SKM-1 (cell line): ENCODE measurements at regions not wholly inside any gene's neighbourhood (a gene's known extent, or its start where the extent isn't known, plus 50 kb on each side); places are given as distances from the start of the nearest gene placed in this dataset.
A peak's percentile ranks its signal among the peaks of the same experiment; 100 is the strongest.
"Not testable (repeated sequence)": the region's sequence is repeated elsewhere in the genome, so short reads cannot be mapped to it uniquely, and the experiment has no call there.

Experiments used
- DNase-seq: peaks from one replicate; lab custom pipeline; 2025; ENCODE audit not compliant: unreplicated experiment; lab: John Stamatoyannopoulos, UW

DNA sequence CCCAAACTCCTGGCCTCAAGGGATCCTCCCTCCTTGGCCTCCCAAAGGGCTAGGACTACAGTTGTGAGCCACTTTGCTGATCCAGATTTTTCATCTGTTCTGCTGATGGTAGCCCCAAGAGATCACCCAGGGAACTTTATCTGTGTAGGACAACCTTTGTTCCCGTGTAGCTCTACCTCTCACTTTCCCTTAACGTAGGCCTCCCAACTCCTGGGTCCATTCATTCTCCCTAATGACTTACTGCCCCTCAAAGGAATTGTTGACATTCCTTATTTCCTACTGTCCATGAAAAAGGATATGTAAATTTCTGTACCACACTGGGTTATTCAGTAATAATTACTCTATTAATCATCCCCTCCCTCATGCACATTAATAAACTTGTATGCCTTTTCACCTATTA, 51.0 kb upstream of the PHF24 start:
- DNase-seq: no peak

DNA sequence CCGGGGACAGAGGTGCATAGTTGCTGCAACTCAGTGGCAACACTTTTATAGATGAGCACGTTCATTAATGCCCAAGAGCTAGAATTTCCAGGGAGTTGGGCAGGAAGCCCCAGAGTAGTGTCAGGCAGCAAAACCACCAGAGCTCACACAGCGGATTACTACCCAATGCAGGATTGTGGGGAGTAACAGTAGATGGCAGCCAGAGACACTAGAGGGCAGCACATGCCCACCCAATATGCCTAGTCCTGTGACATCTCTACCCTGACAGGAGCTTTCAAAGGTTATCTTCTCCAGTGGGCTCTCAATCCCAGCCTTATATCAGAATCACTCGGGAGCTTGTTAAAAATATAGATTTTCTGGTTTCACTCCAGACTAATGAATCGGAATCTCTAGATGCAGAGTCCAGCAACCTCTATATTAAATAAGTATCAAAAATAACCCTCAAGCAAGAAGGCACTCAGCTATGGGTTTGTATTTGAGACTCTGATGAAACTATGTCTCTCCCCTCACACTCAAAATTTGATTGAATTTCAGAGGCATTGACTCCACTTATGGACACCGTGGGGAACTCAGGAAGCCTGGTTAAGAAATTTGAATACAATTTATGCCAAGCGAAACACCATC, 58.4 kb upstream of the PHF24 start:
- peak; percentile 81 for DNase-seq

DNA sequence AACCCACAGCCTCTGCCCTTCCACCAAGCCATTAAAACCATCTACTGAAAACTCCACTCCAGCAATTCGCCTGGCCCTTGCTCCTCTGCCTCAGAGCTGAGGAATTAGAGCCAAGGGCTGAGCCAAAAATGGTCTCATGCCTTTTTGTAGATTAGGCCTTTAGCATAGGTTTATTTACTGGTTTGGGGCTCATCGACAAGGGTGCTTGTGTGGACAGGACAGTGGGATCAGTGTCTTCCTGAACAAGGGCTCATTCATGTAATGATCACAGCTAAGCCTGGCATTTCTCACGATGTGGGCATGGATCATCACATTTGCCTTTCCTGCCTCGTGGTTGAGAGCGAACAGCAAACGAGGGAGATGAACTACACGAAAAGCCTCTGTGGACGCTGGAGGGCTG, 59.2 kb upstream of the PHF24 start:
- no peak for DNase-seq

DNA sequence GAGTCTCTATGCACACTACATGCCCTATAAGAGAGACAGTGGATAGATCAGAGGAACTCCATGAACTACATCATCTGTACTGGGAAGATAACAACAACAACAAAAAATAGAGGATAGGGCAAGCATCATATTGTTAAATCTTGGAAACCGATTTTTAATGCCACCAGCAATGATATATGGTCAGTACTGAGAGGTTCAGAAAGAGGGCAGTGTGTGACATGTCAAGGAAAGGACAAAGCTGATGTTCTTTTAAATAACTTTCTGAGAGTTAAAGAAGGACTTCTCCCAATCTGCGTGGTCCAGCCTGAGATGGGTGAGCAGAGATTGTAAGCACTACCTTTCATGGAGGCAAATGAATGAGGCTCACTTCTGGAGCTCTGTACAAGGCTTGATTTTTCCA, 62.0 kb upstream of the PHF24 start:
- DNase-seq: no peak

DNA sequence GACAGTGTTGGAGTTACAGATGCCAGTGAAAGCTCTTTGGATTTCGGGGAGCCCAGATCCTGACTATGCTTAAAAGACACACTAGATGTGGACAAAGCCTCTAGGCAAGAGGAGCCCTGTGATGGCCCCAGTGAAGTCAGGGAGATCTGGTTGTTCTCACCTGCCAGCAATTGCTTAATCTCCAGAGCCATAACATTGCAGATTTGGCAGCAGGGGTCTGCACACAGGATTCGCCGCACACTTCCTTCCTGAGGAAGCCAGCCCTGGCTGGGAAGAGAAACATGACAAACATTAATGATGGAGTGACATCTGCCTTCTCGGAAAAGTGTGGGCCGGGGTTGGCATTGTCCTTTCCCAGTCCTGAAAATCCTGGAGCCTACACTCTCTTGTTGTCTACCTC, 65.2 kb upstream of the PHF24 start:
- DNase-seq: no peak

DNA sequence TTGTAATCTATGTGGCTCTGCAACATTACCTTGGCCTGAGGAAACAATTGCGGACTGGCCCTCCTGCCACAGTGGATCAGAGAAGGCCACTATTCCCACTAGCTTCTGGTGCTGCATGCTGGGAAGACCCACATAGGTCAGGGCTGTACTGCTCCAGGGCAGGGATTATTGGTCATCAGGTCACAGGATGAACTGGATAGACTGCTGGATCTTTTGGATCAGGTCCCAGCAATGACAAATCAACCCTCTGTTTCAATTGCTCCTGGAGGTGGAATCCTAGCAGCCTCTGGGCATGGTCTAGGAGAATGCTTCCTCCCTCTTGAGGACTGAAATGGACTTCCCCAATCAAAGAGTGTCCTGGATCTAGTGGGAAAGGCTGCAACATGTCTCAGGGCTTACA, 66.7 kb upstream of the PHF24 start:
- no peak for DNase-seq

DNA sequence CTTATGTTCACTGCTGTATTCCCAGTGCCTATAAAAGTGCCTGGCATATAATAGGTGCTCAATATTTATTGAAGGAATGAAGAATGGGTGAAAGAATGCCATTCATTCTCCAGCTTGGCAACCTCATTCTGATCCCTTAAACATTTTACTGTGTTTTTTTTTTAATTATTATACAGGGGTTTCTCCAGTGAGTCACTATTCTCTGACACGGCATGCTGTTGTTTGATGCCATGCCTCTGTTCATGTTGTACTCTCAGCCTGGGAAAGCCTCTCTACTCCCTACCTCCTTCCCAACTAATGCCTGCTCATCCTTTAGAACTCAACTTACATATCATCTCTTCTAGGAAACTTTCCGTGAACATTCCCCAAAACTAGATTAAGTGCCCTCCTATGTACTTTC, 70.2 kb upstream of the PHF24 start:
- no peak for DNase-seq

DNA sequence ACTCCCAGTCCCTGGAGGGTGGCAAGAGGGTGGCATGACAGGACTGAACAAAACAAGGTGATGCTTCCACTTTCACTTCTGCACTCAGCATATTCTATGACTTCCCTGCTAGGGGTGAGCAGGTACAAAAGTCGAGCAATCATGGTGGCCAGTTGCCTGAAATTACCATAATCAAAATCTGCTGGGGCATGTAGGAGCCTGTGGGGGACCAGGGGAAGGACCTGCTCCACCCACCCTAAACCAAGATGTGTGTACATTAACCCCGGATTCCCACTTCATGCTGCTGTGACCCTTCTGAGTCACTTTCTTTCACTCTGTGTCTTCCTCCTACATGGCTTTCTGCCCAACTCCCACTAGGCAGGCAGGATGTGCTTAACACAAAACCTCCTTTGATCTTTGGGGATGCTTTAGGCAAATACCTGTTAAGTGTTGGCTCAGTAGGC, 73.3 kb upstream of the PHF24 start:
- no peak for DNase-seq

DNA sequence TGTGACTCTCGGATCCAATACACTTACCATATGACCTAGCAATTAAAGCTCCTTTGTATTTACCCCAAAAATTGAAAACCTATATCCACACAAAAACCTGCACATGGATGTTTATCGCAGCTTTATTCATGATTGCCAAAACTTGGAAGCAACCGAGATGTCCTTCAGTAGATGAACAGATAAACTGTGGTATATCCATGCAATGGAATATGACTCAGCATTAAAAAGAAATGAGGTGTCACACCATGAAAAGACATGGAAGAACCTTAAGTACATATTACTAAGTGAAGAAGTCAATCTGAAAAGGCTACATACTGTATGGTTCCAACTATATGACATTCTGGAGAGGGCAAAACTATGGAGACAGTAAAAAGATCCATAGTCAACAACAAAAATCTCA, 82.0 kb upstream of the PHF24 start:
- DNase-seq: no peak

DNA sequence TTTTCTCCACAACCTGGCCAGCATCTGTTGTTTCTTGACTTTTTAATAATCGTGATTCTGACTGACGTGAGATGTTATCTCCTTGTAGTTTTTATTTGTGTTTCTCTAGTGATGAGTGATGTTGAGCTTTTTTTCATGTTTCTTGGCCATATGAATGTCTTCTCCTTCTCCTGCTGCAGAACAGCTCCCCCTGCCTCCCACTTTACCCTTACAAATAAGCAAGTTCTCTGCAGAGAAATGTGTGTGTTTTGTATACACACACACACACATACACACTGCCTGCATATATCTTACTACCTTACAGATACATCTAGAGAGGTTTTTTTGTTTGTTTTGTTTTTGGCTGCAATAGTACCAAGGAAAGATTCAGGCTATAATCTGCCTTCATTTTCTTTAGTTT, 88.7 kb upstream of the PHF24 start:
- DNase-seq: no peak

DNA sequence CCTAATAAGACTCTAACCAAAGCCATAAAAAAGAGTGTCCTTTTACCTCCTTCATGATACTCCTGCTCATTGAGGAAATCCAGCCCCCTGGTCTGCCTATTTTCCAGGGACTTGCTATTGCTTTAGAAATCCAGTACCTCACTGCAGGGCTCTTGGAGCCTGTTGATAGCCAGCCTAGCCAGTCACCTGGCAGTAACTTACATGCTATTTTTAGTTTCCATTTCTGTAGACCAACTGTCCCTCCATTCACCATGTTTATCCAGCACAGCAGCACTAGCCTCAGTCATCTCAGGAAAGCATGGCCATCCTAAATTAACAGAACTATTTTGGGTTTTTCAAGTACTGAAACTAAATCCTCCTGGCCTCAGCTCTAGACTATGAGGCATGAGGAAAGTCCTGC, 91.5 kb upstream of the PHF24 start:
- DNase-seq: no peak

DNA sequence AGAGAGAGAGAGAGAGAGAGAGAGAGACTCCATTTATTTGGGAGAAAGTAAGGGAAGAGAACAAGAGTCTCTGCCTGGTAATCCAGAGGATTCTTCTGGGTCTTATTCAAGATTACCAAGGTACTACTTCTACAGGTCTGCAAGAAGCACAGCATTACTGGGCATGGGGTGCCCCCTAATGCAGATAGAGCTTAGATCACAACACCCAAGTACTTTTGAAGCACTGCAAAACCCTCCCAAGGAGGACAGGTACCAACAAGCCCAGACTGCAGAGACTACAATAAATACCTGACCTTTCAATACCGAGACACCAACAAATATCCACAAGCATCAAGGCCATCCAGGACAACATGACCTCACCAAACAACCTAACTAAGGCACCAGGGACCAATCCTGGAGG, 94.7 kb upstream of the PHF24 start:
- DNase-seq: no peak

DNA sequence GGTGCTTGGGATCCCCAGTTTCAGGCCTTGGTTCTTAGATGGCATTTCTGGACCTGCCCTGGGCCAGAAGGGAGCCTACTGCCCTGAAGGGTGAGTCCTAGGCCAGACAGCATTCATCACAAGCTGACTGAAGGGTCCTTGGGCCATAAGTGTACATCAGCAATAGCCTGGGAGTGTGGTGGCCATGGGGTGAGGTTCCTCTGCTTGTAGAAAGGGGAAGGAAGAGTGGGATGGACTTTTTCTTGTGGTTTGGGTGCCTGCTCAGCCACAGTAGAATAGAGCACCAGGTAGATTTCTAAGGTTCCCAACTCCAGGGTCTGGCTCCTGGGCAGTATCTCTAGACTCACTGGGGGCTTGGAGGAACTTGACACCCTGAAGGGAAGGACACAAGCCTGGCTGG, 95.2 kb upstream of the PHF24 start:
- no peak for DNase-seq

DNA sequence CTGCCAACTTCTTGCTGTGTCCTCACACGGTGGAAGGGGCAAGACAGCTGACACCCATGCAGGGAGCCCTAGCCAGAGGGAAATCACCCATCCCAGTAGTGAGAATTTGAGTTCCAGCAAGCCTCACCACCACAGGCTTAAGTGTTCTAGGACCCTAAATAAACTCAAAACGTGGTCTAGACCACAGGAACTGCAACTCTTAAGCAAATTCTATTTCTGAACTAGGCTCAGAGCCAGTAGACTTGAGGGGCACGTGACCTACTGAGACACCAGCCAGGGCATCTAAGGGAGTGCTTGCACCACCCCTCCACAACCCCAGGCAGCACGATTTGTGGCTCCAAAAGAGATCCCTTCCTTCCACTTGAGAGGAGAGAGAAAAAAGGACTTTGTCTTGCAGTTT, 96.0 kb upstream of the PHF24 start:
- DNase-seq: no peak

DNA sequence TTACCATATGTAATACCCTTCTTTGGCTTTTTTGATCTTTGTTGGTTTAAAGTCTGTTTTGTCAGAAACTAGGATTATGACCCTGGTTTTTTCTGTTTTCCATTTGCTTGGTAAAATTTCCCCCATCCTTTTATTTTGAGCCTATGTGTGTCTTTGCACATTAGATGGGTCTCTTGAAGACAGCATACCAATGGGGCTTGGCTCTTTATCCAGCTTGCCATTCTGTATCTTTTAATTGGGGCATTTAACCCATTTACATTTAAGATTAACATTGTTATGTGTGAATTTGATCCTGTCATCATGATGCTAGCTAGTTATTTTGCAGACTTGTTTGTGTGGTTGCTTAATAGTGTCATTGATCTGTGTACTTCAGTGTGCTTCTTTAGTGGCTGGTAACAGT, 103.1 kb upstream of the PHF24 start:
- DNase-seq: not testable (repeated sequence)

DNA sequence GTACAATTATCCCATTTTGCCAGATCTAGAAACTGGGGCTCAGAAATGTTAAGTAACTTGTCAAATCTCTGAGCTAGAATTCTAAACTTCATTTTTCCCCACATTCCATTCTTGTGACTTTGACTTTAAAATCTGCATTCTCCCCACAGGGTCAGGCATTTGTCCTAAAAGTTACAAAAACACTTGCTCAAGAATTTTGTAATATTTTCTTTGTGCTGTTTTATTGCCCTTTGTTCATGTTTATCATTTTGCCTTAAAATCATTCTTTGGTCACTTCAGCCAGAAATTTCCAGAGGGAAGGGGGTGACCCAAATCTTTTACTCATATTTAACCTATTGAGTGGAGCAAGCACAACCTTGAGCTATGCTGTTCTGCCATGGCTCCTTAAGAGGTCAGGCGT, 120.1 kb upstream of the CCL21 start:
- no peak for DNase-seq

DNA sequence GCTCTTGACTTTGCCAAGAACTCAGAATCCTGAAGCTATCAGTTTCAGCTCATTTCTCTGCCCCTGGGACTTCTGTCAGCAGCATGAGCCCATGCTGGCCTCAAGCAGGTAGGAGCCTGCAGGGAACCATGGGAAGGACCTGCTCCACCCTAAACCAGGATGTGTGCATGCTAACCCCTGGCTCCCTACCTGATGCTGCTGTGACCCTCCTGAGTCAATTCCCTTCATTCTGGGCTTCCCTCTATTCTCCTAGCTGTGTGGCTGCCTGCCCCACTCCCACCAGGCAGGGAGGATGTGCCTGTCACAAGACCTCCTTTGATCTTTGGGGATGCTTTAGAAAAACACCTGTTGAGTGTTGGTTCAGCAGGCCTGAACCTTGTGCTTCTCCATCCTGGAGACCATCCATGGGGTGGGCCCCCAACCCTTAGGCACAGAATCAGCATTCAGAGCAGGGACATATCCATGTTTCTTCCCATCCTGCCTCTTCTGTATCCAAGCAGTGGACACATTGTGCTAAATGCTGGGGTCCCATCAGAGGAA, 117.1 kb upstream of the CCL21 start:
- DNase-seq: no peak

DNA sequence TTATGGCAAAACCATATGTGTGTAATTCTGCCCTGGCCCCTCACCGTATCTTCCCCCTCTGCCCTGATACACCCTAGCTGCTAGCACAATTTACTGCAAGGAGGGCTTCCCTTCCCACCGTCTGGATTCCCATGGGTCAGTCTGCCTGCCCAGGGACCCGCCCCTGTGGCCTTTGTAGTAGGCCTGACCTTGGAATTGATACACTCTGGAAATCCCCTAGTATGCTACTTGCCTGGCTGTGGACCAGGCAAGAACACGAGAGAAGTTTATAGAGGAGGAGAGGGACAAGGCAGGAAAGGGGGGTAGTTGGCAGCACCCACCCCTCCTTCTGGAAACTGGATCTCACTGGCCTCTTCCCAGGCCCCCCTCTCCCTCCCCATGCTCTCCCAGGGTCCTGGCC, 115.8 kb upstream of the CCL21 start:
- no peak for DNase-seq

DNA sequence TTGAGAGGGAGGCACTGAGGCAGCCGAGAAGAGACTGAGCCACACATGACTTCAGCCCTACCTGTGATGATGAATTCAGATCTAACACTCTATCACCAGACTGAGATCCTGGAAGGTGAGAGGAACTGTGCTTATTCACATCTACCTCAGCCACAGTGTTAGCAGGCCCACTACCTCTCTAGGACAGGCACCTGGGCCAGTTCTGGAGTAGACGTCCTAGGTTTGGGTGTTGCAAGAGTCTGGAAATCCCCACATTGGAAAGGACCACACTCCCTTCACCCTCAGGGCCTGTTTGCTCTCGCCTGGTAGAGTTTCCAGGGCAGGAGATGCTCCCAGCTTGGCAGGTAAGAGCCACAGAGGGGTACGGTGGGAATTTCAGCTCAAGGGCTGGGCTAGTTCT, 113.8 kb upstream of the CCL21 start:
- no peak for DNase-seq

DNA sequence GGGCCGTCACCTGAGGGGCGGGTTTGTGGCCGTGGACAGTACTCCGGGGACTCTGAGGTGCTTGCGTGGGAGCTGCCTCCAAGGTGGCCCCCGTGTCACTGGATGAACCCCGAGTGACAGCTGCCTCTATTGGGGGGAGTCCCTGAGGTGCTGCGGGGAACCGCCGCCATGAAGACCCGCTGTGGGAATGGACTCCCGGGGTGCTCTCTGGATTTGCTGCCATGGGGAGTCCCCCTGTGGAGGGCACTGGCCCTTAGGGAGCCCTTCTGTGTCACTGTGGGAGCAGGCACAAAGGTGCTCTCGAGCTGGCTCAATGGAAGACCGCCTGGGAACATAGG, 100.2 kb upstream of the CCL21 start:
- DNase-seq: no peak

DNA sequence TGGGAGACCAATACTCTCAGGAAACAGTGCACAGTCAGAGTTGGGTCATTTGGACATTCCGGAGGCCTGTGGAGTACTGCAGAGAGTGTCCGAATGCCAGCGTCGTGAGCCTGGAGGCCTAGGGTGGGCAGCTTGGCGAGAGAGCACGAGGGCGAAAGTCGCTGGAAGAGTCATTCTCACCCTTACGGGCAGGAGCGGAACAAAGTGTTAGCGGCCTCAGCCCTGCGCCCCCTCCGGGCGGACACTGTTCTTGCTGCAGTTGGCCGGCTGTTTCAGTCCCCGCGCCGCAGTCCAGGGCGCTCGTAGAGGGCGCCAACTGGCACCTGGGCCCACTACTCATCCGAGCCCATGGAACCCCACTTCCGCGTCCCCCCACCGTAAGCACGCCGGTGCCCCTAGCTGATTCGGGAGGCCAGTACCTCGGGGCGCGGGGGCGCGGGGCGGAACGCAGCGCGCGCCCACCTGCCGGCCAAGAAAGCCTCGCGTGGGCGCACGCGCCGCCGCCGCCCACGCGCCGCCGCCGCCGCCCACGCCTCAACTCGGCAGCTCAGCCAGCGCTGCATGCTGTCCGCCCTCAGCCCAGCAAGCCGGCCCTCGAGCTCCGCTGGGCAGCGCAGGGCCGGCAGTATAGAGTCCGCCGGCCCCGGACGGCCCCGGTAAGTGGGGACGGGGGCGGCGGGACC, 99.7 kb upstream of the CCL21 start:
- DNase-seq: no peak

DNA sequence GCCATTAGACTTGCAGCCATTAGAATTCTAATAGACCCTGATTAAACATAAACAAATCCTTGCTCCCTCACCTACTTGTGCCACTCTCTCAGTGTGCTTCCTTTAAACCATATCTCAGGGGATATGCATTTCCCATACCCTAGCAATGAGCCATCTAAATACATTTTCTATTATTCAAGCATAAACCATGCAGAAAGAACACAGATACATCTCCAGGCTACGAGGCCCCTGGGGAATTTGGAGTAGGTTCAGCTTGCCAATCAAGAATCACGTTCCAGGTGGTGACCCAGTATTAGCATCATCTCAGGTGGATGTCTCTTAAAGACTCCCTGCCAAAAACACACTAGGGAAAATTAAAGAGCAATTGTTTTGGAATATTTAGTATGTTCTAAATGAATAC, 93.0 kb upstream of the CCL21 start:
- no peak for DNase-seq

DNA sequence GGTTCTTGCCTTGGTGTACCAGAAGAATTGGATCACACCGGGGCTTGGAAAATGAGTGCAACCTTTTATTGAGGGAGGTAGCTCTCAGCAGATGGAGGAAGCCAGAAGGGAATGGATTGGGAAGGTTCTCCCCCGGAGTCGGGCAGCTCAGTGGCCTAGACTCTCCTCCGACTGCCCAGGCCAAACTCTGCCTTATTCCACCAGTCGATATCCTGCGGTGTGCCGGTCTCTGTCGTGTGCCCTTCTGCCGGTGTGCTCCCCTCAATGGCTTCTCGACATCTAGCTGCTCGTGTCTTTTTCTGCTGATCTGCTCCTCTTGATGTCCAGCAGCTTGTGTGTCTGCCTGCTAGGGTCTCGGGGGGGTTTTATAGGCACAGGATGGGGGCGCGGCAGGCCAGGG, 87.4 kb upstream of the CCL21 start:
- no peak for DNase-seq
